GM21447 (cell line): ENCODE measurements at regions not wholly inside any gene's neighbourhood (a gene's known extent, or its start where the extent isn't known, plus 50 kb on each side); places are given as distances from the start of the nearest gene placed in this dataset.

Experiments
- ATAC-seq: cut with Tn5 transposase; IDR thresholded peaks from one replicate; pipeline ENCODE4 v1.9.1; 2021; ENCODE audit not compliant: unreplicated experiment

GRCh38 chr17:36661047-36661666, 59.8 kb downstream of the MRM1 start:
- no peak for ATAC-seq

GRCh38 chr17:36661688-36662087, 60.3 kb downstream of the MRM1 start:
- ATAC-seq = no peak

GRCh38 chr17:36665417-36665816, 64.0 kb downstream of the MRM1 start:
- ATAC-seq = no peak

GRCh38 chr17:36667922-36668321, 66.5 kb downstream of the MRM1 start:
- no peak for ATAC-seq

- no peak for ATAC-seq
These were observed 67.4 kb downstream of the MRM1 start for GRCh38 chr17:36668824-36669223.

GRCh38 chr17:36671144-36671543, 69.8 kb downstream of the MRM1 start:
- no peak for ATAC-seq

GRCh38 chr17:36672403-36672918, 71.1 kb downstream of the MRM1 start:
- no peak for ATAC-seq

- ATAC-seq = no peak
These were observed 71.7 kb downstream of the MRM1 start for GRCh38 chr17:36673068-36673467.

GRCh38 chr17:36673637-36674277, 72.4 kb downstream of the MRM1 start:
- ATAC-seq = no peak

GRCh38 chr17:36674278-36674650, 72.9 kb downstream of the MRM1 start:
- ATAC-seq = no peak

- ATAC-seq = no peak
These were observed 73.9 kb downstream of the MRM1 start for GRCh38 chr17:36675250-36675649.

- ATAC-seq = no peak
These were observed 74.4 kb downstream of the MRM1 start for GRCh38 chr17:36675786-36676185.

- ATAC-seq = no peak
These were observed 78.6 kb downstream of the MRM1 start for GRCh38 chr17:36679815-36680467.

GRCh38 chr17:36680701-36681202, 79.4 kb downstream of the MRM1 start:
- ATAC-seq = no peak

- no peak for ATAC-seq
These were observed 81.4 kb downstream of the MRM1 start for GRCh38 chr17:36682773-36683172.

GRCh38 chr17:36683387-36683786, 82.0 kb downstream of the MRM1 start:
- ATAC-seq = no peak

GRCh38 chr17:36684134-36684533, 82.8 kb downstream of the MRM1 start:
- ATAC-seq = no peak

- no peak for ATAC-seq
These were observed 84.8 kb downstream of the MRM1 start for GRCh38 chr17:36686123-36686669.

GRCh38 chr17:36687736-36688135, 86.4 kb downstream of the MRM1 start:
- ATAC-seq = no peak

GRCh38 chr17:36689089-36689667, 87.8 kb downstream of the MRM1 start:
- ATAC-seq = no peak

GRCh38 chr17:36690190-36690589, 88.8 kb downstream of the MRM1 start:
- no peak for ATAC-seq
